ENCODE measurements at regions not wholly inside any gene's neighbourhood (a gene's known extent, or its start where the extent isn't known, plus 50 kb on each side); places are given as distances from the start of the nearest gene placed in this dataset.

DNA sequence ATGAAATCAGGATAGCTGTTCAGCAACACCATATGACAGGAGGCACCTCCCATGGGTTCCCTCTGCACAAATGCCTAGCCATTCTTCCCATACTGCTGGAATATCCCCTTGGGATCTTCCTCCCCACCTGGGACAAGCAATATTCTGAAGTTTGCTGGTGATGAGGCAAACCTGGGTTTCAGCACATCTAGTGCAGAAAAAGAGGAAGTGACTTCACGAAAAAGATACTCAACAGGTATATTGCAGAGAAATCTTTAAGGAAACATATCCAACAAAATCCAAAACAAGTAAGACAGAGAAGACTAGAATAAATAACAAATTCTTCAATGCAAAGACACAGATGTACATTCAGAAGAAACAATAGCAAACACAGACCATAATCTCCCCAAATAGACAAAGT, 1497.0 kb downstream of the PCDH9 start:
- Histone ChIP-seq H3K27me3 (ENCODE audit: control insufficient read depth, insufficient read depth, low read length) (no peaks in the 10 kb centered on the region), H3K9me3 (ENCODE audit: control insufficient read depth, insufficient read depth, low read length) (no peaks in the 10 kb centered on the region), H3K4me3 (ENCODE audit: low read depth, low read length) (no peak overlapping the region), H3K27ac (ENCODE audit: low read depth, low read length) (no peak overlapping the region)
- ChIA-PET CTCF (interaction anchor here (0.6 kb wide), 1 partner anchor 831 kb away, joined by 3 read pairs; no protein-coding TSS in a partner anchor), POLR2A (no interaction called here)
- TF ChIP-seq, protein P1, sequence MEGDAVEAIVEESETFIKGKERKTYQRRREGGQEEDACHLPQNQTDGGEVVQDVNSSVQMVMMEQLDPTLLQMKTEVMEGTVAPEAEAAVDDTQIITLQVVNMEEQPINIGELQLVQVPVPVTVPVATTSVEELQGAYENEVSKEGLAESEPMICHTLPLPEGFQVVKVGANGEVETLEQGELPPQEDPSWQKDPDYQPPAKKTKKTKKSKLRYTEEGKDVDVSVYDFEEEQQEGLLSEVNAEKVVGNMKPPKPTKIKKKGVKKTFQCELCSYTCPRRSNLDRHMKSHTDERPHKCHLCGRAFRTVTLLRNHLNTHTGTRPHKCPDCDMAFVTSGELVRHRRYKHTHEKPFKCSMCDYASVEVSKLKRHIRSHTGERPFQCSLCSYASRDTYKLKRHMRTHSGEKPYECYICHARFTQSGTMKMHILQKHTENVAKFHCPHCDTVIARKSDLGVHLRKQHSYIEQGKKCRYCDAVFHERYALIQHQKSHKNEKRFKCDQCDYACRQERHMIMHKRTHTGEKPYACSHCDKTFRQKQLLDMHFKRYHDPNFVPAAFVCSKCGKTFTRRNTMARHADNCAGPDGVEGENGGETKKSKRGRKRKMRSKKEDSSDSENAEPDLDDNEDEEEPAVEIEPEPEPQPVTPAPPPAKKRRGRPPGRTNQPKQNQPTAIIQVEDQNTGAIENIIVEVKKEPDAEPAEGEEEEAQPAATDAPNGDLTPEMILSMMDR (IDR thresholded peaks at IDR 0.05; ENCODE audit: low read depth, low read length), result no peak
- DNase-seq (ENCODE audit: low read depth, low spot score), result no peak

DNA sequence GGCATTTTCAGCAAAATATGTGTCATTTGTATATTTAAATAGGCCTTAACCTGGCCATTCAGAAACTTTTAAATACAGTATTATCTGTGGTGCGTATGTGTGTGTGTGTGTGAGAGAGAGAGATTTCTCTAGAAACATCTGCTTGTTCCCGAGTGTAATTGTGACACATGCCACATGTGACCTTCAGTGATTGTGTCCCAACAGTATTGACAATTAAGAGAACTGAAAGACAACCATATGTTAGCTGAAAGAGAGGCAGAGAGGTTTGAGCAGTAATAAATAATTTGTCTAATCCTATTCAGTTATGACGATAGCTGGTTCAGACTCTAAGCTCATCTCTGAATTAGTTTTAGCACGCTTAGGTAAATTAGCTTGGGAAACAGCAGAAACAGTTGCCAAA, 1503.1 kb downstream of the PCDH9 start:
- no peak overlapping the region for H3K27ac ChIP-seq (ENCODE audit: low read depth, low read length)
- no peaks in the 10 kb centered on the region for H3K9me3 ChIP-seq (ENCODE audit: control insufficient read depth, insufficient read depth, low read length)
- ChIA-PET POLR2A (no interaction called here), CTCF (no interaction called here)
- TF ChIP-seq, protein P1 (IDR thresholded peaks at IDR 0.05; ENCODE audit: low read depth, low read length), result no peak
- no peaks in the 10 kb centered on the region for H3K27me3 ChIP-seq (ENCODE audit: control insufficient read depth, insufficient read depth, low read length)
- no peak for DNase-seq (ENCODE audit: low read depth, low spot score)
- H3K4me3 ChIP-seq (ENCODE audit: low read depth, low read length), result no peak overlapping the region

DNA sequence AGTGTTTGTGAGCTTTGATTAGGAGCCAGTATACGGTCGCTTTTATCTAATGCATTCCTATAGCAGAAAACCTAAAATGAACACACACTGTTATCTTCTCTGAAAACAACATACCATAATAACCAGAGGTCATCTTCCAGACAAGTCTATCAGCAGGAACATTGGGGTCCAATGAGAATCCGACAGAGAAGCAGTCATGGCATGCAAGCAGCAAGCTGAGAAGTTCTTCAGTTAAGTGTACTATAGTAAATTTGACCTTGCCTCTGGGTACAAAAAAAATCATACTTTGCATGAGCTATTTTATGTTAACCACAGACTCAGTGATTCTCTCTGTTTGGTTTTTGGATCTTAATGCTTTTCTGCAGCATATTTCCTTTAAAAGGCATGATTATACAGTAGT, 1505.1 kb downstream of the PCDH9 start:
- Histone ChIP-seq H3K4me3 (ENCODE audit: low read depth, low read length) (no peak overlapping the region), H3K27ac (ENCODE audit: low read depth, low read length) (no peak overlapping the region), H3K9me3 (ENCODE audit: control insufficient read depth, insufficient read depth, low read length) (no peaks in the 10 kb centered on the region), H3K27me3 (ENCODE audit: control insufficient read depth, insufficient read depth, low read length) (no peaks in the 10 kb centered on the region)
- TF ChIP-seq, protein P1 (IDR thresholded peaks at IDR 0.05; ENCODE audit: low read depth, low read length), result no peak
- ChIA-PET CTCF (no interaction called here), POLR2A (no interaction called here)
- no peak for DNase-seq (ENCODE audit: low read depth, low spot score)

DNA sequence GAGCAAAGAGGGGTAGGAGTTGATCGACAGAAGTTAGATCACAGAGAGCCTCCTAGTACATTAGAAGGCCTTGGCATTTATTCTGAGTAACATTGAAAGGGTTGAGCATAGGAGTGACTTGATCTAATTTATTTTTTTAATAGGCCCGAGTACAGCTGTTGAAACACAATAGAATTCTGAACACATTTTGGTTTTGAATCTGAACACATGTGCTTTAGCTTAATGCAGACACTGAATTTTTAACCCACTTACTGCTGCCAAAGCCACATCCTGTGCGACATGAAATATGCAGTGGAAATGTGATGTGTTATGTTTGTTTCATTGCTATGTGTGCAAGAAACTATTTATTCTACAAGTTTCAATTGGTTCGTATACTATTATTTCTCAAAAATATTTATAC, 1505.9 kb downstream of the PCDH9 start:
- ChIA-PET CTCF (interaction anchor here (0.6 kb wide), 1 partner anchor 259 kb away, joined by 3 read pairs; no protein-coding TSS in a partner anchor), POLR2A (no interaction called here)
- no peak for DNase-seq (ENCODE audit: low read depth, low spot score)
- Histone ChIP-seq H3K27me3 (ENCODE audit: control insufficient read depth, insufficient read depth, low read length) (no peaks in the 10 kb centered on the region), H3K27ac (ENCODE audit: low read depth, low read length) (no peak overlapping the region), H3K4me3 (ENCODE audit: low read depth, low read length) (no peak overlapping the region), H3K9me3 (ENCODE audit: control insufficient read depth, insufficient read depth, low read length) (no peaks in the 10 kb centered on the region)
- TF ChIP-seq, protein P1 (IDR thresholded peaks at IDR 0.05; ENCODE audit: low read depth, low read length), result no peak

DNA sequence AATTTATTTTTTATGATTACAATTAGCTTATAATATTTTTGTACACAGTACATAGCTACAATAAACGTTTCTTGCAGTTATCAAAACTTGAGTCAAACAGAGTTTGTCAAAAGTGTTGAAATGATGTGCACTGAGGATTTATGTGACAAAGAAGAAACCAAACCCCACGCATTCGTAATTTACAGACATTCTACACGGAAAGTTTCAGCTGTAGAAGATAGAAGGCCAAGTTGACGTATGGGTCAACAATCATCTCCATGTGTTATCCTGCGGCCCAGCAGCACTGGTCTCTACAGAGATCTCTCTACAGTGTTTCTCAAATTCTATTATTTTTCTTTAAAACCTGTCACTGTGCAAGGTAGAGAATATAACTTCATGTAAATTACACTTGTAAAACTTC, 1507.6 kb downstream of the PCDH9 start:
- Histone ChIP-seq H3K9me3 (ENCODE audit: control insufficient read depth, insufficient read depth, low read length) (no peaks in the 10 kb centered on the region), H3K27me3 (ENCODE audit: control insufficient read depth, insufficient read depth, low read length) (no peaks in the 10 kb centered on the region), H3K4me3 (ENCODE audit: low read depth, low read length) (no peak overlapping the region), H3K27ac (ENCODE audit: low read depth, low read length) (no peak overlapping the region)
- CTCF ChIA-PET, result no interaction called here
- TF ChIP-seq, protein P1 (IDR thresholded peaks at IDR 0.05; ENCODE audit: low read depth, low read length), result no peak
- POLR2A ChIA-PET, result no interaction called here
- no peak for DNase-seq (ENCODE audit: low read depth, low spot score)

Measured in AG04450 (cell line).